ENCODE measurements at regions not wholly inside any gene's neighbourhood (a gene's known extent, or its start where the extent isn't known, plus 50 kb on each side); places are given as distances from the start of the nearest gene placed in this dataset.

DNA sequence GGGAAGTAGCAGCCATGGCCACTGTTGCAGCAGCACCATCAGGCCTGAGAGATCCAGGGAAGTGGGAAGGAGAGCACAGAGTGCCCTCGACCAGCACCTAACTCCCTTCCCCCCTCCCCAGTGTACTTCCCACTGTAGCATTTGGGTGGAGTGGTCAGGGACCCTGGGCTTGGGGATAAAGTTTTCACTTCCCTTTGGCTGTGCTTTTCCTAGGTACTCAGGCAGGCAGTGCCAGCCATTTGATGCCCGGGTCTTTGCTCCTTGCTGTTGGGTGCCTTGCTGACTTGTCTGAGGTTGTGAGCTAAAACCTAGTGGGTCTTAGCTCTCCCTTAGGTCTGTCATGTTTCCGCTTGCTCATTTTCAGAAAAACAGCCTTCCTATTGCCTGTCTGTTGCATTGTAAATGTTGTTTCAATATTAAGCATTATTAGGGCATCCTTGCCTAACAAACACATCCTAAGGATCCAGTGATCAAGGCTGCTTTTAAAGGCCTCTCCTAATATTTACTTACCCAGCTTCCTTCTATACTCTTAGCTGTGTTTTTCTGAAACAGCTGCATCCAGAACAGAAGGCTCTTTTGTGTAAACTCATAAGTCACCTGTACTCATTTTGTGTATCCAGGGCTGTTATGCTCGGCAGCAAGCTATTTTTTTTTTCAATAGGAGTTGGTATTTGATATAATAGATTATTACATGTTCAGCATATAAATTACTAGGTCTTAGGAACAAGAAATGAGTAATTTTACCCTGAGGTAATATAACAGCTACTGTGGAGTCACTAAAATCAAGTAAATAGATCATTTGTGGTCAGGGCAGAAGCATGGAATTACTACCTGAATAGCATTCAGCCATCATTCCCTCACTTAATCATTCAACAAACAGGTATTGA, 418.6 kb upstream of the PROX1 start:
- no peak overlapping the region for H3K4me3 ChIP-seq (ENCODE audit: low read length)
- H3K4me1 ChIP-seq (ENCODE audit: insufficient read depth, low read length): no peaks in the 10 kb centered on the region
- peaks cover 41% of the 10 kb centered on the region for H3K27me3 ChIP-seq (ENCODE audit: low read length)
- H3K36me3 ChIP-seq (ENCODE audit: low read depth, low read length): no peaks in the 10 kb centered on the region
- H3K9me3 ChIP-seq (ENCODE audit: low read length): no peaks in the 10 kb centered on the region
- intact Hi-C loops (cut with micrococcal nuclease): no loop called here
- H3K27ac ChIP-seq (ENCODE audit: low read length): no peak overlapping the region
- H3K4me2 ChIP-seq (ENCODE audit: low read length): no peak overlapping the region
- CTCF ChIA-PET: no interaction called here
- H4K20me1 ChIP-seq (ENCODE audit: low read length): no peaks in the 10 kb centered on the region
- no peaks in the 10 kb centered on the region for H3K9me2 ChIP-seq (replicated peaks; ENCODE audit: low read length)
- DNase-seq (peak; percentile 25), ATAC-seq (no peak)
- BruUV-seq (replicated peaks): no TSS peak
- no peaks in the 10 kb centered on the region for H3K79me2 ChIP-seq (ENCODE audit: low read length)
- no peaks in the 10 kb centered on the region for H3F3A ChIP-seq (ENCODE audit: low read length, unreplicated experiment)
- H2AFZ ChIP-seq (ENCODE audit: low read length): no peak overlapping the region
- POLR2A ChIA-PET (ENCODE audit: unreplicated experiment): no interaction called here
- no peak overlapping the region for H3K9ac ChIP-seq (ENCODE audit: low read length)
- TF ChIP-seq EZH2phosphoT487 (IDR thresholded peaks at IDR 0.05; ENCODE audit: borderline replicate concordance, low read length): no peak
- TF ChIP-seq EZH2 (IDR thresholded peaks at IDR 0.05; ENCODE audit: low read length, unreplicated experiment): no peak
- TF ChIP-seq, protein P1, sequence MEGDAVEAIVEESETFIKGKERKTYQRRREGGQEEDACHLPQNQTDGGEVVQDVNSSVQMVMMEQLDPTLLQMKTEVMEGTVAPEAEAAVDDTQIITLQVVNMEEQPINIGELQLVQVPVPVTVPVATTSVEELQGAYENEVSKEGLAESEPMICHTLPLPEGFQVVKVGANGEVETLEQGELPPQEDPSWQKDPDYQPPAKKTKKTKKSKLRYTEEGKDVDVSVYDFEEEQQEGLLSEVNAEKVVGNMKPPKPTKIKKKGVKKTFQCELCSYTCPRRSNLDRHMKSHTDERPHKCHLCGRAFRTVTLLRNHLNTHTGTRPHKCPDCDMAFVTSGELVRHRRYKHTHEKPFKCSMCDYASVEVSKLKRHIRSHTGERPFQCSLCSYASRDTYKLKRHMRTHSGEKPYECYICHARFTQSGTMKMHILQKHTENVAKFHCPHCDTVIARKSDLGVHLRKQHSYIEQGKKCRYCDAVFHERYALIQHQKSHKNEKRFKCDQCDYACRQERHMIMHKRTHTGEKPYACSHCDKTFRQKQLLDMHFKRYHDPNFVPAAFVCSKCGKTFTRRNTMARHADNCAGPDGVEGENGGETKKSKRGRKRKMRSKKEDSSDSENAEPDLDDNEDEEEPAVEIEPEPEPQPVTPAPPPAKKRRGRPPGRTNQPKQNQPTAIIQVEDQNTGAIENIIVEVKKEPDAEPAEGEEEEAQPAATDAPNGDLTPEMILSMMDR (conservative IDR thresholded peaks at IDR 0.05; ENCODE audit: low read depth, low read length): no peak

DNA sequence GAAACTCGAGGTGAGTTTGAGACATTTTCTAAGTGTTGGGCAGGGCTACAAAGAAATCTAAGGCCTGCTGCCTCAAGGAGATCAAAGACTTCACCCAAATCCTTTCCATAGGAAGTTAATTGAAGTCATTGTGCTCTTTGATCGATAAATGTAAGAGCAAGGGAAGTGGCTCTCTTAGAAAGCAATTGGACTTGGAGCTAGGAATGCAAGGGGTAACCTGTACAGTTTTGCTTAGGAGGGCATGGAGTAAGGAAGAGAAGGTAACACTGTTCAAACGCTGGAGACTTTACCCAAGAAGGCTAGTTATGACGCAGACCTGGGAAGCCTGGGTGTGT, 418.0 kb upstream of the PROX1 start:
- Histone ChIP-seq H3F3A (ENCODE audit: low read length, unreplicated experiment) (no peaks in the 10 kb centered on the region), H4K20me1 (ENCODE audit: low read length) (no peaks in the 10 kb centered on the region), H2AFZ (ENCODE audit: low read length) (no peak overlapping the region), H3K9me3 (ENCODE audit: low read length) (no peaks in the 10 kb centered on the region), H3K27ac (ENCODE audit: low read length) (no peak overlapping the region), H3K4me1 (ENCODE audit: insufficient read depth, low read length) (no peaks in the 10 kb centered on the region), H3K4me3 (ENCODE audit: low read length) (no peak overlapping the region), H3K36me3 (ENCODE audit: low read depth, low read length) (no peaks in the 10 kb centered on the region), H3K79me2 (ENCODE audit: low read length) (no peaks in the 10 kb centered on the region), H3K27me3 (ENCODE audit: low read length) (peaks cover 47% of the 10 kb centered on the region), H3K4me2 (ENCODE audit: low read length) (no peak overlapping the region), H3K9ac (ENCODE audit: low read length) (no peak overlapping the region), H3K9me2 (replicated peaks; ENCODE audit: low read length) (no peaks in the 10 kb centered on the region)
- no peak for DNase-seq
- BruUV-seq (replicated peaks): no TSS peak
- ChIA-PET POLR2A (ENCODE audit: unreplicated experiment) (no interaction called here), CTCF (no interaction called here)
- intact Hi-C loops (cut with micrococcal nuclease): no loop called here
- no peak for ATAC-seq
- TF ChIP-seq, protein P1 (conservative IDR thresholded peaks at IDR 0.05; ENCODE audit: low read depth, low read length): no peak
- TF ChIP-seq EZH2 (IDR thresholded peaks at IDR 0.05; ENCODE audit: low read length, unreplicated experiment): no peak
- no peak for TF ChIP-seq EZH2phosphoT487 (IDR thresholded peaks at IDR 0.05; ENCODE audit: borderline replicate concordance, low read length)

DNA sequence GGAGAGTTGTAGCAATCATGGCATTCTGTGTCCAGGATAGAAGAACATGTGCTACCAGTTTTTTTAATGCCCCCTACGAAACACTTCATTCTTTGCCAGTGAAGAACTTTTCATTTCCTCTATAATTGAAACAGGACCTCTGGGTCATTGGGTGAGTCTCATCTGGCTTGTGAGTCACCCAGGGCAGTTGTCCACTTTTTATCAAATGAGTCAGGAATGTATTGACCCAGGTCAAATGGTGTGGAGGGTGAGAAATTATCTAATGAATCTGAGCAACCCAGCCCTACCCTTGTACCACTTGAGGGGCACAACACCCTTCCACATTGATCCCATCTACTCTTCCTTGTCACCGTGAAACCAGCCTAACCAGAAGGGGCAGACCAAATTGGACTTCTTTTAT, 417.3 kb upstream of the PROX1 start:
- intact Hi-C loops (cut with micrococcal nuclease): no loop called here
- TF ChIP-seq, protein P1 (conservative IDR thresholded peaks at IDR 0.05; ENCODE audit: low read depth, low read length): no peak
- TF ChIP-seq EZH2 (IDR thresholded peaks at IDR 0.05; ENCODE audit: low read length, unreplicated experiment) (no peak), EZH2phosphoT487 (IDR thresholded peaks at IDR 0.05; ENCODE audit: borderline replicate concordance, low read length) (no peak)
- POLR2A ChIA-PET (ENCODE audit: unreplicated experiment): no interaction called here
- Histone ChIP-seq H3K9me2 (replicated peaks; ENCODE audit: low read length) (no peaks in the 10 kb centered on the region), H3K4me1 (ENCODE audit: insufficient read depth, low read length) (no peaks in the 10 kb centered on the region), H3K27ac (ENCODE audit: low read length) (no peak overlapping the region), H3K9me3 (ENCODE audit: low read length) (no peaks in the 10 kb centered on the region), H3K27me3 (ENCODE audit: low read length) (peaks cover 47% of the 10 kb centered on the region), H2AFZ (ENCODE audit: low read length) (no peak overlapping the region), H3K79me2 (ENCODE audit: low read length) (no peaks in the 10 kb centered on the region), H3K36me3 (ENCODE audit: low read depth, low read length) (no peaks in the 10 kb centered on the region), H3K9ac (ENCODE audit: low read length) (no peak overlapping the region), H4K20me1 (ENCODE audit: low read length) (no peaks in the 10 kb centered on the region), H3K4me2 (ENCODE audit: low read length) (no peak overlapping the region), H3K4me3 (ENCODE audit: low read length) (no peak overlapping the region), H3F3A (ENCODE audit: low read length, unreplicated experiment) (no peaks in the 10 kb centered on the region)
- CTCF ChIA-PET: no interaction called here
- ATAC-seq (no peak), DNase-seq (no peak)
- BruUV-seq (replicated peaks): no TSS peak

All from PC-3 (cell line).